Activated CD4-positive, alpha-beta memory T cell treated with anti-CD3 and anti-CD28 coated beads for 36 hours (primary cell): ENCODE measurements at regions not wholly inside any gene's neighbourhood (a gene's known extent, or its start where the extent isn't known, plus 50 kb on each side); places are given as distances from the start of the nearest gene placed in this dataset.

ENCODE experiments used
- CTCF ChIA-PET: fragments of 350-600 bp; sonication (Branson Sonifier 250); formaldehyde crosslinking; loops from one replicate; lab custom pipeline; 2021; ENCODE audit warnings: antibody characterized with exemption, inconsistent platforms; lab: Charles Lee
- POLR2A ChIA-PET: fragments of 350-600 bp; sonication (Branson Sonifier 250); formaldehyde crosslinking; loops from one replicate; lab custom pipeline; 2021; ENCODE audit warnings: antibody characterized with exemption; lab: Charles Lee
- DNase-seq: peaks from one replicate; pipeline ENCODE4 v3.0.0-alpha.2; 2020
- H3K27ac Mint-ChIP-seq: one replicate; pipeline ENCODE4 v1.8.0; 2021; ENCODE audit warnings: mixed read lengths
- H3K27me3 Mint-ChIP-seq: one replicate; pipeline ENCODE4 v1.8.0; 2021; ENCODE audit warnings: mixed read lengths
- H3K36me3 Mint-ChIP-seq: one replicate; pipeline ENCODE4 v1.8.0; 2021; ENCODE audit warnings: mixed read lengths
- H3K4me1 Mint-ChIP-seq: one replicate; pipeline ENCODE4 v1.8.0; 2021; ENCODE audit warnings: low read depth, mixed read lengths
- H3K4me3 Mint-ChIP-seq: one replicate; pipeline ENCODE4 v1.8.0; 2021; ENCODE audit warnings: mild to moderate bottlenecking, mixed read lengths
- H3K9me3 Mint-ChIP-seq: one replicate; pipeline ENCODE4 v1.8.0; 2021; ENCODE audit warnings: mixed read lengths
- intact Hi-C: fragments of 100-400 bp; cut with micrococcal nuclease; formaldehyde crosslinking; loops from one replicate; pipeline ENCODE4 v1.15.1; 2023

DNA sequence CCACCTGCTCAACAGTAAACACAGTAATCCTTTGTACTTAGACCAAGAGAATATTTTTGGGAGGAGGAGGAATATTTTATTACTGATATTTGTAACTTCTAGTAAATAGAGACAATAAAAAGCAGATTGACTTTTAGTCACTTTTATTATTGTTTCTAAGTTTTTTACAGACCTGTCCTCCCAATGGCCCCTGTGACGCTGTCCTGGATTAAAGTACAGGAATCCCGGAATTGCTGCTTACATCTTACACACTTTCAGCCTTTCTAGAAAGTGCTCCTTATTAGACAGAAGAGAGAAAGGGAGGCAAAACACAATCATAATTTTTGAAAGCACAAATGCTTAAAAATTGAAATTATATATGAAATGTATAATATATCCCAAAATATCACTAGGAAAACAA is 86.4 kb upstream of the PRKG1 start:
- no peaks in the 10 kb centered on the region for H3K9me3 Mint-ChIP-seq
- ChIA-PET CTCF (no interaction called here), POLR2A (no interaction called here)
- peaks cover 5% of the 10 kb centered on the region for H3K4me1 Mint-ChIP-seq
- no peak overlapping the region for H3K4me3 Mint-ChIP-seq
- H3K27me3 Mint-ChIP-seq: peaks cover 28% of the 10 kb centered on the region
- no peak for DNase-seq
- intact Hi-C loops: no loop called here
- H3K36me3 Mint-ChIP-seq: no peaks in the 10 kb centered on the region
- no peak overlapping the region for H3K27ac Mint-ChIP-seq

DNA sequence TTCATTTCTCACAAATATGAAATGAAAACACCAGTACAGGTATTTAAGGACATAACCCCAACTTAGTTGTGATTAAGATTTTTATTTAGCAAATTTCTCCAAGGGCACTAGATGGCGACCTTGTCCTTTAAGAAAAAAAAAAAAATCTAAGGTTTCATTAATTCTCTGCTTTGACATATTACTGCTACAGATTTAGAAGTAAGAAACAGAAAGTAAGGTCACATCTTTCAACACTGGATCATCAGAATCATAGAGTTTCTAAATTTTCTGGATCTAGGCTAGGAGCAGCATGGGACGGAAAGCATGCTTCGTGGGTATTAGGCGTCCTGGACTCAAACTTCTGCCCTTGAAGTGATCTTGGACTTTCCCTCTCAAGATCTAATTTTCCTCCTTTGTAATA is 85.5 kb upstream of the PRKG1 start:
- DNase-seq: no peak
- no peaks in the 10 kb centered on the region for H3K9me3 Mint-ChIP-seq
- H3K27me3 Mint-ChIP-seq: peaks cover 36% of the 10 kb centered on the region
- H3K36me3 Mint-ChIP-seq: no peaks in the 10 kb centered on the region
- POLR2A ChIA-PET: no interaction called here
- intact Hi-C loops: no loop called here
- peaks cover 5% of the 10 kb centered on the region for H3K4me1 Mint-ChIP-seq
- no peak overlapping the region for H3K4me3 Mint-ChIP-seq
- CTCF ChIA-PET: interaction anchor here (0.7 kb wide), 1 partner anchor 564 kb away, joined by 4 read pairs; no protein-coding TSS in a partner anchor
- H3K27ac Mint-ChIP-seq: no peak overlapping the region

GRCh38 chr10:50990568-50991455 is 83.5 kb upstream of the PRKG1 start:
- H3K27me3 Mint-ChIP-seq: peaks cover 43% of the 10 kb centered on the region
- no peaks in the 10 kb centered on the region for H3K9me3 Mint-ChIP-seq
- H3K4me1 Mint-ChIP-seq: peaks cover 5% of the 10 kb centered on the region
- H3K4me3 Mint-ChIP-seq: peak overlapping the region; percentile 57
- DNase-seq: peak; percentile 11
- H3K27ac Mint-ChIP-seq: no peak overlapping the region
- no peaks in the 10 kb centered on the region for H3K36me3 Mint-ChIP-seq
- intact Hi-C loops: no loop called here
- ChIA-PET POLR2A (no interaction called here), CTCF (interaction anchor here (1.3 kb wide), 1 partner anchor 11 kb away, joined by 3 read pairs; no protein-coding TSS in a partner anchor)

GRCh38 chr10:50991456-50992355 is 82.6 kb upstream of the PRKG1 start:
- intact Hi-C loops: no loop called here
- CTCF ChIA-PET: interaction anchor here (0.6 to 1.3 kb wide), 2 partner anchors 10 to 631 kb away, joined by 3 read pairs; no protein-coding TSS in a partner anchor
- no peaks in the 10 kb centered on the region for H3K36me3 Mint-ChIP-seq
- H3K27me3 Mint-ChIP-seq: peaks cover 41% of the 10 kb centered on the region
- H3K4me3 Mint-ChIP-seq: peak overlapping the region; percentile 57
- no peaks in the 10 kb centered on the region for H3K9me3 Mint-ChIP-seq
- DNase-seq: no peak
- peaks cover 5% of the 10 kb centered on the region for H3K4me1 Mint-ChIP-seq
- POLR2A ChIA-PET: no interaction called here
- no peak overlapping the region for H3K27ac Mint-ChIP-seq

- POLR2A ChIA-PET: no interaction called here
- no peak overlapping the region for H3K4me3 Mint-ChIP-seq
- intact Hi-C loops: no loop called here
Observed at GRCh38 chr10:50992356-50992901, 81.9 kb upstream of the PRKG1 start.

GRCh38 chr10:50992972-50993766 is 81.1 kb upstream of the PRKG1 start:
- no peak for DNase-seq
- ChIA-PET POLR2A (no interaction called here), CTCF (no interaction called here)
- Mint-ChIP-seq H3K27me3 (peaks cover 41% of the 10 kb centered on the region), H3K36me3 (no peaks in the 10 kb centered on the region), H3K4me1 (peaks cover 5% of the 10 kb centered on the region), H3K4me3 (no peak overlapping the region), H3K9me3 (no peaks in the 10 kb centered on the region), H3K27ac (no peak overlapping the region)
- intact Hi-C loops: no loop called here

More at GRCh38 chr10:50992356-50992901, 81.9 kb upstream of the PRKG1 start:
- DNase-seq: no peak
- Mint-ChIP-seq H3K27me3 (peaks cover 43% of the 10 kb centered on the region), H3K36me3 (no peaks in the 10 kb centered on the region), H3K9me3 (no peaks in the 10 kb centered on the region), H3K27ac (no peak overlapping the region), H3K4me1 (peaks cover 5% of the 10 kb centered on the region)
- CTCF ChIA-PET: interaction anchor here (1.3 kb wide), 1 partner anchor 10 kb away, joined by 3 read pairs; no protein-coding TSS in a partner anchor

DNA sequence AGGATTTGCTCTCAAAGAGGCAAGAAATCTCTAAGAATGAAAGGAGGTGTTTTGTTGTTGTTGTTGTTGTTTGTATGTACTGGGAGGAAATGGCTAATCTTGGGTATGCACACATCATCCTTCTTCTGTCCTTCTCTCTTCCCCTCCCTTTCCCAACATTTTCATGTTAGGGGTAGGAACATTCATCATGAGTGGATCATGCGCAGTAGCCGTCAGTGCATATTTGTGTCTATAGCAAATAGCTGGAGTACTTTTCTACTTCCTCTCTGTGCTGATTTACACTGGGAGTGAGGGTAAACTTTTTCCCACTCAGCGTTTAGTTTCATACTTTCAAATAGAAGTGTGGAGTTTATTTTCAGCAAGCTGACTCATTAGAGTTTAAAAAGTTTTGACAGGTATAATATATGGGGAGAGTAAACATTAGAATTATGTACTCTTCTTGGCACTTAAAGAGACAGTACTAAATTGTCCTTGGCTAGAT is 80.5 kb upstream of the PRKG1 start:
- no peak for DNase-seq
- Mint-ChIP-seq H3K36me3 (no peaks in the 10 kb centered on the region), H3K4me1 (peaks cover 5% of the 10 kb centered on the region), H3K27ac (no peak overlapping the region), H3K9me3 (no peaks in the 10 kb centered on the region), H3K4me3 (no peak overlapping the region), H3K27me3 (peaks cover 40% of the 10 kb centered on the region)
- intact Hi-C loops: no loop called here
- ChIA-PET POLR2A (no interaction called here), CTCF (no interaction called here)

DNA sequence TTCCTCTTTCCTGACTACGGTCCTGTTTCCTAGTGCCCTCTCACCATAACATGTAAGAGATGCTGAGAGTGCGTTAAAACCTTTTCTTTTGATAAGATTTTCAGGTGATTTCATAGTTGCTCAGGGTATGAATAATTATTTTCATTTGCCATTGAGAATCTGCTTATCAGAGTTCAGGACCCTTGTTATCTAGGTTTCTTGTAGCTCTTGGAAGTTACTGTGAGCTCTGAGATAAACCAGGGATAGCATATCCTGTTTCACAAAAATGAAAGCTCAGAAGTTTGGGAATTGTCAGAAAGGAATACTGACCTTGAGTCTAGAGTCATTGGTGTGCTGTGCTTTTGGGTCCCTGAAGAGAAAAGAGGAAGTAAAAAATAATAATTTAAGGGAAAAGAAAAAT is 76.8 kb upstream of the PRKG1 start:
- intact Hi-C loops: no loop called here

DNA sequence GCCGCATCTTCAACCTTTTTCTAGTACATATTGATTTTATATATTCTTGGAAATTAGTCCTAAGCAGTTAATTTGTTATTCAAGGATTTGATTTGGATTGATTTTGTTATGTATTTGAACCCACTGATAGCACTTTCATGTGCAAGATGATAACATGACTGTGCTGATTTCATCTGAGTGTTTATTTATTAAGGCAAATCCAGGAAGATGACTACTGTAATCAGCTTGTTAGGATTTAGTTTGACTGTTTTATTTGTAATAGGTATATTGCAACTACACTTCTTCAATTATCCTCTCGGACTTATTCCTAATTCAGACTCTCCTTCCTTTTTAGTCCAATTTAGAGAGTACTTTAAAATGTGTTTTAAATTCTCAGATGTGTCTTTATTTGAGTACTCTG is 75.1 kb upstream of the PRKG1 start:
- H3K9me3 Mint-ChIP-seq: no peaks in the 10 kb centered on the region
- ChIA-PET CTCF (no interaction called here), POLR2A (no interaction called here)
- intact Hi-C loops: no loop called here
- H3K4me3 Mint-ChIP-seq: no peak overlapping the region
- H3K36me3 Mint-ChIP-seq: no peaks in the 10 kb centered on the region
- no peak overlapping the region for H3K27ac Mint-ChIP-seq
- H3K4me1 Mint-ChIP-seq: no peaks in the 10 kb centered on the region
- H3K27me3 Mint-ChIP-seq: peaks cover 8% of the 10 kb centered on the region
- DNase-seq: no peak

More for the DNA sequence above, 76.8 kb upstream of the PRKG1 start:
- no peaks in the 10 kb centered on the region for H3K4me1 Mint-ChIP-seq
- no peaks in the 10 kb centered on the region for H3K36me3 Mint-ChIP-seq
- H3K27me3 Mint-ChIP-seq: peaks cover 20% of the 10 kb centered on the region
- no peak overlapping the region for H3K27ac Mint-ChIP-seq
- DNase-seq: no peak
- H3K9me3 Mint-ChIP-seq: no peaks in the 10 kb centered on the region
- ChIA-PET CTCF (no interaction called here), POLR2A (no interaction called here)
- no peak overlapping the region for H3K4me3 Mint-ChIP-seq

DNA sequence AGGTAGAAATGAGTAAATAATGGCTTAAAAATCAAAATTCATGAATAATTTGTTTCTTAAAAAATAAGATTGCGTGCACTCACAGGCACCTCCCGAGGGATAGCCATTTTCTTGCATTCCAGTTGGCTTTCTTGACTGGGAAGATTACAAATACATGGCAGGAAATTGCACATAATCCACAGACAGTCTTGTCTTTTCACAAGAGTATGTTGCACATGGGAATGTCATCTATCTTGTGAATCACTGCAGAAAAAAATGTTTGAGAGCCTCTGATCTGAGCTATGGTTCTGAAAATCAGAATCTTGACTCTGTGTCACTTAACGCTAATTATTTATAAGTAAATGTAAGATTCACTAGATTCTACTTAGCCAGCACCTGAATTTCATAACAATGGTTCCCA is 74.1 kb upstream of the PRKG1 start:
- POLR2A ChIA-PET: no interaction called here
- no peak overlapping the region for H3K4me3 Mint-ChIP-seq
- no peak overlapping the region for H3K27ac Mint-ChIP-seq
- H3K27me3 Mint-ChIP-seq: peaks cover 5% of the 10 kb centered on the region
- no peaks in the 10 kb centered on the region for H3K9me3 Mint-ChIP-seq
- H3K4me1 Mint-ChIP-seq: no peaks in the 10 kb centered on the region
- no peak for DNase-seq
- H3K36me3 Mint-ChIP-seq: no peaks in the 10 kb centered on the region
- intact Hi-C loops: loop anchor here (5.0 kb wide), 1 partner anchor 422 kb away; no protein-coding TSS in a partner anchor
- CTCF ChIA-PET: interaction anchor here (0.6 kb wide), 1 partner anchor 1732 kb away, joined by 3 read pairs; no protein-coding TSS in a partner anchor

- no peak overlapping the region for H3K27ac Mint-ChIP-seq
- H3K27me3 Mint-ChIP-seq: peaks cover 4% of the 10 kb centered on the region
- POLR2A ChIA-PET: no interaction called here
- DNase-seq: no peak
- intact Hi-C loops: loop anchor here (1.0 to 5.0 kb wide), 2 partner anchors 421 to 1214 kb away; no protein-coding TSS in a partner anchor
- no peaks in the 10 kb centered on the region for H3K4me1 Mint-ChIP-seq
- no peaks in the 10 kb centered on the region for H3K36me3 Mint-ChIP-seq
- no peak overlapping the region for H3K4me3 Mint-ChIP-seq
- no peaks in the 10 kb centered on the region for H3K9me3 Mint-ChIP-seq
- CTCF ChIA-PET: no interaction called here
Observed at GRCh38 chr10:51000976-51001375, 73.3 kb upstream of the PRKG1 start.
